GM18867 (cell line): ENCODE measurements at regions not wholly inside any gene's neighbourhood (a gene's known extent, or its start where the extent isn't known, plus 50 kb on each side); places are given as distances from the start of the nearest gene placed in this dataset.

Source experiments
- ATAC-seq: cut with Tn5 transposase; IDR thresholded peaks from one replicate; pipeline ENCODE4 v1.9.1; 2021; ENCODE audit warnings: mild to moderate bottlenecking, moderate library complexity; ENCODE audit not compliant: unreplicated experiment

DNA sequence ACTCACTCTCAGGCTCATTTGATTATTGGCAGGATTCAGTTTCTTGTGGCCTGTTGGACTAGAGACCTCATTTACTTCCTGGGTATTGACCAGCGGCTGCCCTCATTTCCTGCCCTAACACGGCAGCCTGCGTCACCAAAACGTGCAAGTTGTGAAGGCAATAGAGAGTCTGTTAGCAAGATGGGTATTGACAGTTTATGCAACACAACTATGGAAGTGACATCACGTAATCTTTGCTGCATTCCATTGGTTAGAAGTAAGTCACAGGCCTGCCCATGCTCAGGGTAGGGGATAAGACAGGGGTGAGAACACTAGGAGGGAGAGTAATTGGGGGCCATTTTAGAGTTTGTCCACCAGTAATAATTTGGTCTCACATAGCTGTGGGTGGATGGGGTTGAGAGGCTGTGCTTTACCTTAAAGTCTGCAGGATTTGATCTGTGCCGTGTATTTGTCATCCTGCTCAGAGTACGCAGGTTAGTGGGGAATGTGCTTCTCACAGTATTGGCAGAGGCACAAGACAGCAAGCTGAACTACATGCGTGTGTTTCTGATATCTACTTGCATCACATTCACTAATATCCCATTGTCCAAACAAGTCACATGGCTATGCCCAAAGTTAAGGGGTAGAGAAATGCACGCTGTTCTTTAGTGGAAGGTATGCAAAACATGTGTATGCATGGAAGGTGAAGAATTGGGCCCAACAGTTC lies 83.3 kb downstream of the EDEM1 start:
- ATAC-seq, result no peak

DNA sequence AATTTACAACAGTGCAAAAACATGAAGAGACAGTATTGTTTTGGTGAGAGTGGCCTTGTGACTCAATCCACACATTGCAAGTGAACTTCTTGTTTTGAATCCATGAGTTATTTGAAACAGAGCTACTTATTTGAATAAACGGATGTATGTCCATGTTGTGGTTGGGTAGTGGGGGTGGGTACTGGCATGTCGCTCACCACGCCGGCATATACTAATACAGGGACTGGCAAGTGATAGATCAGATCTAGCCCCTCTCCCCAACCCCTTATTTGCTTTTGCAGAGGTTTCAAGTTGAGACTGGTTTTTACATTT lies 83.8 kb downstream of the EDEM1 start:
- ATAC-seq, result no peak

DNA sequence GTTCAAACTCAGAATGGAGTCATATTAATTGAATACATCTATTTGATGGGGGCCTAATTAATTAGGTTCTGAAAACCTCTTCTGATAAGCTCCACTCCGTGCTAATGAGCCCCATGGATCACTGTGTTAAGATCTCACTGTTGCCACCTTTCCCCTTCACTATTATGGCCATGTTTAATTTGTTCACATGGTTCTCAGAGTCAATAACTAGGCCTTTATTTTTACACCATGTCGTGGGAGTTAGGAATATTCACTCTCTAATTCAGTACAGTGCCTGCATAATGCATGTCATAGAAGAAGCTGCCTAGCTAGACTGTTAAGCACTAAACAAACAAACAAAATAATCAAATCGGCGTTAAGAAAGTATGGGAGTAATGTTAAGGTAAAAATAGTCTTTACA lies 84.9 kb downstream of the EDEM1 start:
- ATAC-seq, result no peak

DNA sequence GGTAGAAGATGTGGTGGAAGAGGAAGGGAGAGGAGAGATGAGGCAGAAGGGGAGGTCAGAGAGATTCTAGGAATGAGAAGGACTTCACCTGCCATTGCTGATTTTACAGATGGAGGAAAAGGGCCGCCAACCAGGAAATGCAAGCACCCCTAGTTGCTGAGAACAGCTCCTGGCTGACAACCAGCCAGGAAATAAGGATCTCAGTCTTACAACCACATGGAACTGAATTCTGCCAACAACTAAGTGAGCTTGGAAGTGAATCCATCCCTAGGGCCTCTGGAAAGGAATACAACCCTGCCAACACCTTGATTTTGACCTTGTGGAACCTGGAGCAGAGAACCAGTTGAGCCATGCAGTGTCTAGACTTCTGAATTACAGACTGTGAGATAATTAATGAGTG lies 86.6 kb downstream of the EDEM1 start:
- ATAC-seq, result no peak

DNA sequence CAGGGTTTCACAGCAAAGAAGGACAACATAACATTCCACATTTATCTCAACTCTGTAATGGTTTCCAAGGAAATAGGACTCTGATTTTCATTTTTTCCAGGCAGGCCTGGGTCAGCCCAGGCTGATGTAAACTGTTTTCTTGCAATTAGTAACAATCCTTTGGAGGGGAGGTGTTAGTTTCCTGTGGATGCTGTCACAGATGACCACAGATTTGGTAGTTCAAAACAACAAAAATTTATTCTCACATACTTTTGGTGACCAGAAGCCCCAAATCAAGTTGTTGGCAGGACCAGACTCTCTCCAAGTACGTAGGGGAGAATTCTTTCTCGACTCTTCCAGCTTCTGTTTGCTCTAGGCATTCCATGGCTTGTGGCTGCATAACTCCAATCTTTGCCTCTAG lies 88.0 kb downstream of the EDEM1 start:
- ATAC-seq, result no peak

DNA sequence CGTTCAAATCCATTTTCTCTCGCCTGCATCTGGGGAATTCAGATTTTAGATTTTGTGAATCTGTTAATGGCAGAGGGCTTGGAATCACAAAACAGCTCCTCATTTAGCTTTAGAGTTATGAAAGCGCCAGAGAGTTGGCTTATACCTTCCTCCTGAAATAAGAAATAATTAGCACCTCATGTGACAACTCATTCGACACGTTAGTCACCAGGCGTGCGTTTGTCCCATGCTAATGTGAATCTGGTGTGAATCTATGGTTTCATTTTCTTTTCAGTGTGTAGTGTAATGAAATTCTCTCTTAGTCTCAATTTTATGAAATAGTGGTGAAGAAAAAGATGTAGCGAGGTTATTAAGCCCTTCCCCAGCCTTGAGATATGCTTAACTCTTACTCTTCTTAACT lies 89.4 kb downstream of the EDEM1 start:
- peak; percentile 90 for ATAC-seq

DNA sequence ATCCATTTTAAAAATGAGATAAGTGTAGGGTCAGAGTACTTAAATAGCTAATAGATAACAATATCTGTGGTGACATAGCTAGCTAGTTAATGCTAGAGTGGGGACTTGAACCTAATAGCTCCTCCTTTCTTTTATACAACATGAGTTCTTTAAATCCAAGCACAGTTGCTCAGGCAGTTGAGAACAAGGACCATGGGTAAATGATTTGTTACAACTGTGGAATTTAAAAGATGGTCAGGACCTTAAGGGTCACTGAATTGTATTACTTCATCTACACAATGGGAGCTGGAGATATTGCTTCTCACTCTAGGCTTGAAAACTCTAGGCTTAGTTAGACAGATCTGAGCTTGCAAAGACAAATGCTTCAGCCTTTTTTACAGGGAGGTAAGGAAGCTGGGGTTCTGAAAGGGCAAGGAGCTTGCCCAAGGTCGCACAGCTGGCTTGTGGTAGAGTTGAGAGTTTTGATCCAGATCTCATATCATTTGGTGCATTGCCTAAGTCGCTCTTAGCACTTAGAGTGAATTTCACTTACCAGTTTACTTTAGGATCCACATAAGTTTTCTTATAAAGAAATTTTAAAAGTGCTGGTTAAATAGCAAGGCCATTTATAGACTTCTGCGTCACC lies 90.2 kb downstream of the EDEM1 start:
- no peak for ATAC-seq

DNA sequence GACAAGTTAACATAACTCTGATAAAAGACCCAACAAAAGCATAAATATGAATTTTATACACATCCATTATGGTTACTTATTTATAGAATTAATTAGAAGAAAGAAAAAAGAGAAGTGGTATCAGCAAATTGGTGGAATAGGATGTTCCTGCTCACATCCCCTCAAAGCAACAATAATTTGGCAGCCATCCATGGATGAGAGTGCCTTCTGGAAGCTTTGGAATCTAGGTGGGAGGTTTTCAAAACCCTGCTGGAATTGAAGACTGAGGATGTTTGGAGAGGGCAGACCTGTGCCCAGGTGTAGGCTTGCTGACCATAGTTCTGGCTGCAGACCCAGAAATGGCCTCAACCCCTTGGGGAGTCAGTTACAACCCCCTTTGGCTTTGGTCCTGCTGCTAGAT lies 91.2 kb downstream of the EDEM1 start:
- ATAC-seq, result no peak

DNA sequence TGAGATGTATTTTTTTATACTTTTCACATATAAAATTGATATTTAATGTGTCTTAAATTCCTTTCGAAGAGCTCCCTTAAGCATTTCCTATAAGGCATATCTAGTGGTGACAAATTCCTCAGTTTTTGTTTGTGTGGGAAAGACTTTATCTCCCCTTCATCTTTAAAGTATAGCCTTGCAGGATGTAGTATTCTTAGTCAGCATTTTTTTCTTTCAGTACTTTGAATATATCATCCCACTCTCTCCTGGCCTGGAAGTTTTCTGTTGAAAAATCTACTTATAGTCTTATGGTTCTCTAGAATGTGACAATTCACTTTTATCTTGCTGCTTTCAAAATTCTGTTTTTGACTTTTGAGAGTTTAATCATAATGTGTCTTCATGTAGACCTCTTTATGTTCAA lies 95.2 kb downstream of the EDEM1 start:
- no peak for ATAC-seq

DNA sequence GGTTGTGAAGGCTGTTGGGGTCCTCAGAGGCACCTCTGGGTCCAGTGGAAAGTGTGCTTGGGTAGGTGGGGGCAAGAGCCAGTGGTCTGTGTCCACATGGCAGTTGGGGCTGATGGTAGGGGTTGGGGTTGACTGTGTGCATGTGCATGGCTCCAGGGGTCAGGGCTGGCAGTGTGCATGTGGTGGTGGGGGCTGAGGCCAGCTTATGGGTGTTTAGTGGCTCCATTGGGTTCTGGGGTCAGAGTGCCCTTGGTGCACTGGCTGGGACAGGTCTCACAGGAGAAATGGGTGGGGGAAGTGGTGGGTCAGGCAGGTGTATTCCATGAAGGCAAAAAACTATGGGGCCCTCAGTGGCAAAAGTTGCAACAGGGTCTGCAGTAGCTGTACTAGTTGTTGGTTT lies 97.9 kb downstream of the EDEM1 start:
- ATAC-seq, result no peak

DNA sequence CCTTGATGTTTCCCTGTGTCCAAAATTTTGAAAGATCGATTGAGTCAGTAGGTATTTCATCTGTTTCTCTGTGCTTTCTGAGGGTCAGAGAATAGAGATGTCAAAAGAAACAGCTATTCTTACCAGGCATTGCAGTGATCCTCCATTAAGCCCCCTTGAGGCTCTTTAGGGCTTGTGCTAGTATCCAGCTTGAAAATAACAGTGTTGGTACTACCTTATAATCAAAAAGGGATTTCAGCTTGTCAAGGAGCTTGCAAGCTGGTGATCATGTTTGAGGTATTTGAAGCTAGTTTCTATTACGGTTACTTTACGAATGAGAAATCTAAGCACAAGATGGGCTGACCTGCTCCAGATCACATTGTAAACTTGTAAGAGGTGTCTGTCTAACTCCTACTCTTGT lies 103.4 kb downstream of the EDEM1 start:
- ATAC-seq, result no peak

DNA sequence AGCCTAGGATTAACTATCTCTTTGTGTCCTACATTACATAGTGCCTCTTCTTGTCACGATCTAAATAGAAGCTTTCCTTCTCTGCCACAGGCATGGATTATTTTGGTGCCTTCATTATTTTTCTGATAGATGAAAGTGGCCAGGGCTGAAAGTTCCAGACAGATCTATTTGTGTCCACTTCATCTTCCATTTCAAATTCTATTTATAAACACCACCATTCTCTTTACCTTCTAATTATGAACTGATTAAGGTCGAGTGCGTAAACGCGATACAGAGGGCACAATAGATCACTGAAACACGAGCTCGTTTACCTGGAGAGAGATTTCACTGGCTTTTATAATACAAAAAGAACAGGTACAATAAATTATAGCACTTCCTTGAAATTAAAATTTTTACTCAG lies 105.0 kb downstream of the EDEM1 start:
- no peak for ATAC-seq

DNA sequence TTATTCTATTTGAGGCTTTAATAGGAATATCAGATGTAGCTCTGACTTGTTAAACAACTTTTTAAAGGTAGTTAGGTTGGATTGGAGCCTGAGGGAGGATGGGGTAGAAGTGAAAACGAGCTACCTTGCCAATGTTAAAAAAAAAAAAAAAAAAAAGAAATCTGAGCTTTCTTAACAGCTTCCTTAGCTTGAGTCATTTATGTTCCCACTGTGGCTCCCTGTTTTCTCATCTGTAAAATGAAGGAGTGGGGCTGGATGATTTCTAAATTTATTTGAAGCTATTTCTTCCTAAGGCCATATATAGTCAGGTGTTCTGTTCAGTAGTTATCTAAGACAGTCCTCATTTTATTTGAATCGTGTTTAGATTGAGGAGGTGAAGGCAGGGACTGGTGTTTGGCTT lies 105.7 kb downstream of the EDEM1 start:
- no peak for ATAC-seq

DNA sequence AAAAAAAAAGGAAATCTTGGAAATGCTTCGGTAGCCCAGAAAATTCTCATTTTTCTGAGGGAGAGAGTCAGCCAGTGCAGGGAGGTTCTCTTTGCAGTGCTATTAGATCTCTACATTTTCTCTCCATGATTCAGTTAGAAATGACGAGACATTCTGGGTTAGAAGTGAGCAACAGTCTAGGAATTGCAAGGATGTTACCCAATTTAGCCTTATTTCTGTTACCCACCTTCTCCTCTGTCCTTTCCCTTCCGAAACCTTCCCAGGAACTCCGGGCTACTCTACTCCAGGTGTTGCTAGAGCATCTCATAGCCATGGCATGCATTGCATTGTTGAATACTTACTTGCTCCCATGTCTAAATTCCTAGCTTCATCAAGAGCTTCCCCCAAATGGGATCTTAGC lies 106.8 kb downstream of the EDEM1 start:
- ATAC-seq, result no peak

DNA sequence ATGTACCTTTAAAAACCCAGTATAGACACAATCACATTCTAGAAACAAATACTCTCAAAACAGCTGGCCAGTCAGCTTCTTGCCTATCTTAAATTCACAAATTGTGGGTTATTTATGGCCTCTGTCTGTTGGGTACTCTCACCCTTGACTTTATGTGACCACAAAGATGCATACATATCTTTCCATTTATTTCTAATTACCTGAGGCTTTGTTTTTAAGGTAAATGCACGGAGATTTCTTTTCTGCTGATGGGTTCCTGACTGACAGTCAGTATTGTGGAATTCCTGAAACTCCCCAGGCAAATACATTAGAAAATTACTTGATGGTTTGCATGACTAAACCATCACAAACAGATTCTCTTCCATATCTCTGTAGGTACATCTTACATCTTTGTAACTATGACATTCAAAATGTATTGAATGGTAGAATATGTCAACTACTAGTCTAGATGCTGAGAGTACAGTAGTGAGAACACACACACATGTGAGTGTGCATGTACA lies 107.7 kb downstream of the EDEM1 start:
- ATAC-seq, result no peak

DNA sequence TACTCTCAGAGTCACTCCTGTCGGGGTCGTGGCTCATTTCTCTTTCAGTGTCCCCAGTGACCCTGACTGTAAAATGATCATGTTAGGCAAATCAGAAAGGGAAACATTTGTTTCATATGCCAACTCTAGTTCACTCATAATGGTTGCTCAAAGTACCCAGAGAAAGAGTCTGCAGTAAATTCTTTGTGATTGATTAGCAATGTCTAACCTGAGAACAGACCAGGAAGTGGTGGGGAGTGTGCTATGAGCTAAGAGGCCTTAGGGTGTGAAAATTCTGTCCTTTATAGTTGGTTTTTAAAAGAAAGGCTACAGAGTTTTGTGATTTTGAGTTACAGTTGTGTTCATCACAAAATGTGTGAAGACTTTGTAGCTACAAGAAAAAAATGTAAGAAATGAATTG lies 108.9 kb downstream of the EDEM1 start:
- no peak for ATAC-seq

DNA sequence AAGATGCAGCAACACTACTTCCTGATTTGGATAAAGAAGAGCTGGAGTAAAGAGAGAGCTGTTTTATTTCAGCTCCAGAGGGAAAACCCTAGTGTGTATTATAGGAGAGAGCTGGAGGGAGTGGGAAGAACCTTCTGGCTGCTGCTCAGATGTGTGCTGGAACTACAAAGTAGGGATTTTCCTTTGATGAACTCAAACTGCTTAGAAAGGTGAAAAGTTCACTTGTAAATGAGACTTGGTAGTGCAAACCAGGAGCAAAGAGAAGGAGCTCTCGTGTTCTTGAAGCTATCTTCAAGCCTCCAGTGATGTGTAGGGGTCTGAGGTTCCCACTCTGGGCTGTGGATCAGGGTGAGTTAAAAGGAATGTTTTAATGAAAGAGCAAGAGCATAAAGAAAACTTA lies 110.4 kb downstream of the EDEM1 start:
- ATAC-seq, result no peak

DNA sequence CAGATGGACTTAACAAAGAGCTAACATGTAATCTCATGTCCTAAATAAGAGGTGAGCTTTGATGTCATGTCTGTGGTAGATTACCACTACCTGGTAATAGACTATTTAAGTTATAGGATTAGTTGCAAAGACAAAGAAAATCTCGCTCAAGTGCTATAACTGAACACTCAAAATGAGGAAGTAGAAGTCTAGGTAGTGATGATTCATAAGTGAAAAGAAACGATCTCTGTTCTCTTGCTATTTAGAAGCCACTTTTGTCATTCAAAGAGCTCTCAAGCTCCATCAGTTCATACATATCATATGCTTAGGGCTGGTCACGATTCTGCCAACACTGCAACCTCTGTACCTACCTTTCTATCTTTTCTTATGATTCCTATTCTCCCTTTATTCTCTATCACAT lies 110.9 kb downstream of the EDEM1 start:
- ATAC-seq, result peak; percentile 99

DNA sequence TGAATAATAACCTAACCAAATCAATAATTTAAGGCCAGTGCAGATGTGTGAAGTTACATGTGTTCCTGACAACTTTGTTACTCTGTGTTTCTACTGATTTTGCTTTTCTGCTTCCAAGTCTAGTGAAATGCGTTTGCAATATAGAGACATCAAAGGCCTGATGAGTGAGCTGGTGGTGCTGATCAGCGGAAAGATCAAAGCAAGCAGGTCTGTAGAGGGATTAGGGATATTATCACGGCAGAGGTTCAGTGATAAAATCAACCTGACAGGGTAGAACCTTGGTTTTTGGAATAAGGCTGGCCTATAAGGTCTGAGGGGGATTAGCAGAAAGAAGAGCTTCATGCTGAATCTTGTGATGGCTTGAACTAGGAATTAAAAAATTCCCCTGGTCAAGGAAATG lies 111.7 kb downstream of the EDEM1 start:
- ATAC-seq, result no peak

DNA sequence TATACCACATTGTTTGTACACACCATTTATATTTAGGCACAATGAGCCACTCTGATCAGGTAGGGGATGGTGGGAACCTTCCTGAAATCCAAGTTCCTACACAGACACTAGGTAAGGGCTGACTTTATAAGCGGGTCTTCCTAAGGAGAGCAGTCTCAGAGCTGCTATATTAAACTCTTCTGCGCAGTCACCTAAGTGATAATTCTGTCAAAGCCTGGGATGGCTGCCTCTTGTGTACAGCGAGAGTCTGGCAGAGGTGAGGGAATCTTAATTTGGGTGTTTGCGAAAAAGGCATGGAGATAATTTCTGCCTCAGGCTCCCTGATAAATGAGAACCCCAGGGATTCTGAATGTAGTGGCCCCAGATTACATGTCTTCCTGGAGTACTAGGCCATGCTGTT lies 113.1 kb downstream of the EDEM1 start:
- ATAC-seq, result no peak

DNA sequence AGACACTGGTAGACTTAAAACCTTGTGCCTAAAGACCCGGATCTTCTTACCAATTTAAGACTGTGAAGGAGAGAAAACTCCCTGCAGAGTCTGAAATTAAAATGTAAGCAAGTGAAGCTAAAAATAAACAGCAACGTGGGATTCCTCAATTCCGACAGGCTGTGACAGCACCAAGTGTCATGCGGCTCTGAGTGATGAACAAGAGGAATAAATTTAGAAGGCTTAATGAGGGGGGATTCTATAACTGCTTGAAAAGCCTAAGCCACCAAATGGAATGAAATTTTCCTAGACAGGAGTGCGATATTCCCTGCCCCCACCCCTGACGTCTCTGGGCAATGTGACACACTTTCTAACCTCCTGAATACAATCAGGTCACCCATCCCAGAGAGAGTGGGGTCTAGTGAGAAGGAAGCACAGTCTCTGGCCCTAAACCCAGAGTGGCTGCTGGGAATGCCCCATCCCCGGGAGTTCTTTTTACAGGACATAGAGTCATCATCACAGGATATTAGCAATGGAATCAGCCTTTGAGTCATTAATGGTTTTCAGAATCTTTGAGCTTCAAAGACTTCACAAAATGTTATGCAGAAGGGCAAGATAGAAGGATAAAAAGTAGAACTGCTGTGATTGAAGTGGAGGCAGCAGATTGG lies 114.3 kb downstream of the EDEM1 start:
- no peak for ATAC-seq

DNA sequence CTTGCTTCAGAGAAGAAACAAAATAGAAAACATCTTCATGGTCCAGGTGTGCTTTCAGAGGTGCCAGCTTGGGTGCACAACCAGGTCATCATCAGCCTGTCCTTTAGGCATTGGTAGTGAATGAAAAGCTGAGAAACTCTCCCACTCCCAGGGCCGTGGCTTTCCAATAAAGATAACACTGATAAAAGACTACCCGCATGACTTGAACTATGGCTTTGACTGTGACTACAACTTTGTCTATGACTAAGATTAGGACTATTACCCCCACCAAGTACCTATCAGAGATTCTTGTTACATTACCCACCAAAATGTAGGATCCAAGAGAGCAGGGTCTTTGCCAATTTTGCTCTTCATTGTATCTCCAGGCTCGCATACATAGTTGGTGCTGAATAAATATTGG lies 115.2 kb downstream of the EDEM1 start:
- ATAC-seq, result no peak

DNA sequence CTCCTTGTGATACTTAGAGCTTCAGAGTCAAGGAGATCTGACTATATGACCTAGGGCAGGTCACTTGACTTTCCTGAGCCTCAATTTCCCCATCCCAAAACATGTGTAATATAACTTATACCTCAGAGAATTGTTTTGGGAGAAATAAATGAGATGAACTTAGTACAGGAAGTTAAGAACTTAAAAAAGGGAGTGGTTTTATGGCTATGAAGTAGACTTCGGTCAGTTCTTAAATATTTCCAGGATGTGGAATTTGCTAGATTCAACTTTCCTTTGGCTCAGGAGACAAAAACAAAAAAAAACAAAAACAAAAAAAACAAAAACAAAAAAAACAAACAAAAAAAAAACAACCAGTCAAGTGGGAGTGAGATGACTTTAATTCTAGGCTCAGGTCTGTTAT lies 116.7 kb downstream of the EDEM1 start:
- ATAC-seq, result no peak
